HG03039 (cell line): ENCODE measurements at regions not wholly inside any gene's neighbourhood (a gene's known extent, or its start where the extent isn't known, plus 50 kb on each side); places are given as distances from the start of the nearest gene placed in this dataset.

Experiments used
- ATAC-seq: cut with Tn5 transposase; IDR thresholded peaks from one replicate; pipeline ENCODE4 v1.9.1; 2021; ENCODE audit warnings: mild to moderate bottlenecking, moderate library complexity; ENCODE audit not compliant: unreplicated experiment

- ATAC-seq, result no peak
These were observed 84.5 kb upstream of the C1orf21 start for GRCh38 chr1:184302346-184302745.

DNA sequence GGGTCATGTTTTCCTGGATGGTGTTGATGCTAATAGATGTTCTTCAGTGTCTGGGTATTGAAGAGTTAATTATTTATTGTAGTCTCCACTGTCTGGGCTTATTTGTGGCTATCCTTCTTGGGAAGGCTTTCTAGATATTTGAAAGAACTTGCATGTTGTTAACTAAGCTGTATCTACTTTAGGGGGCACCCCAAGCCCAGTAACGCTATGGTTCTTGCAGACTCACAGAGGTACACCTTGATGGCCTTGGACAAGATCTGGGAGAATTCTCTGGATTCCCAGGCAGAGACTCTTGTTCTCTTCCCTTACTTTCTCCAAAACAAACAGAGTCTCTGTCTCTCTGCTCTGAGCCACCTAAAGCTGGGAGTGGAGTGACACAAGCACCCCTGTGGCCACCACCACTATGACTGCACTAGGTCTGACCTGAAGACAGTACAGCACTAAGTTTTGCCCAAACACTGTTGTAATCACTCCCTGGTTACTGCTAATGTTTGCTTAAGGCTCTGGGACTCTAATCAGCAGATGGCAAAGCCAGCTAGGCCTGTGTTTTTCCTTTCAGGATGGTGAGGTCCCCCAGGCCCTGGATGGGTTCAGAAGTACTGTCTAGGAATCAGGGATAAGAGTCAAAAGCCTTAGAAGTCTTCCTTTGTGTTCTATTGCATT, 76.5 kb upstream of the C1orf21 start:
- no peak for ATAC-seq

GRCh38 chr1:184311580-184311979, 75.2 kb upstream of the C1orf21 start:
- no peak for ATAC-seq

DNA sequence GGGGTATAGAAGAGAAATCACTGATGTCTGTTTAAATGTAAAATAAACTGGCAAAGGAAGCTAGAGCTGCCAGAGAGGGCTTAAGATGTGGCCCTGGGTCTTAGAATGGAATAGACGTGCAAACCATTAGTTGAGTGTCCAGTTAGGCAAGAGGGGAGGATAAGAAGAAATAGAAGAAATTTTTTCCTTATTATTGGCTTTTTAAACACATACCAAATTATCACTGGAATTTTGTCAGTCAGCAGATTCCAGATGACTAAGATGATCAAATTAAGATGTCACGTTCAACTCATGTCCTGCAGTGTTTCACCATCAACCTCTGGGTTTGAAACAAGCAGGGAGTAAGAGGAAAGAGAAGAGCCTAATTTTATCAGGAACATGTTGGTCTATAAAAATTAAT, 71.6 kb upstream of the C1orf21 start:
- no peak for ATAC-seq

GRCh38 chr1:184319879-184320278, 67.0 kb upstream of the C1orf21 start:
- no peak for ATAC-seq

DNA sequence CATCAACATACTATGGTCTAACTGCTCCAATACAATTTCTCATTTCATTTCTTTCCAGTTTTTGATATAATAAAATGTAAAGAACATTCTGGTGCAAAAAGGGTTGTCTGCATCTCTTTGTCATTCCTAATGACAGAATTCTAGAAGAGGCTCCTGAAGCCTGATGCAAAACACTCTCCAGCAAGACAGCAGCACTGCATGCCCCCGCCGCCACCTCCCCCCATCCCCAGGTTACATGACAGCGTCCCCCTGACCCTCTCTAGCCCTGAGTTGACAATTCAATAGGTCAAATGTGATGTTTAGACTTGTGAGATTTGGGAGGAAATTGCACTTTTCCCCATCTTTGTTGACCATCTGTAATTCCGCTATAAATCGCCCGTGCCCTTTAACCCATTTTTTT, 64.6 kb upstream of the C1orf21 start:
- no peak for ATAC-seq

- ATAC-seq, result no peak
These were observed 61.9 kb upstream of the C1orf21 start for GRCh38 chr1:184324972-184325371.

GRCh38 chr1:184326278-184326677, 60.6 kb upstream of the C1orf21 start:
- no peak for ATAC-seq

DNA sequence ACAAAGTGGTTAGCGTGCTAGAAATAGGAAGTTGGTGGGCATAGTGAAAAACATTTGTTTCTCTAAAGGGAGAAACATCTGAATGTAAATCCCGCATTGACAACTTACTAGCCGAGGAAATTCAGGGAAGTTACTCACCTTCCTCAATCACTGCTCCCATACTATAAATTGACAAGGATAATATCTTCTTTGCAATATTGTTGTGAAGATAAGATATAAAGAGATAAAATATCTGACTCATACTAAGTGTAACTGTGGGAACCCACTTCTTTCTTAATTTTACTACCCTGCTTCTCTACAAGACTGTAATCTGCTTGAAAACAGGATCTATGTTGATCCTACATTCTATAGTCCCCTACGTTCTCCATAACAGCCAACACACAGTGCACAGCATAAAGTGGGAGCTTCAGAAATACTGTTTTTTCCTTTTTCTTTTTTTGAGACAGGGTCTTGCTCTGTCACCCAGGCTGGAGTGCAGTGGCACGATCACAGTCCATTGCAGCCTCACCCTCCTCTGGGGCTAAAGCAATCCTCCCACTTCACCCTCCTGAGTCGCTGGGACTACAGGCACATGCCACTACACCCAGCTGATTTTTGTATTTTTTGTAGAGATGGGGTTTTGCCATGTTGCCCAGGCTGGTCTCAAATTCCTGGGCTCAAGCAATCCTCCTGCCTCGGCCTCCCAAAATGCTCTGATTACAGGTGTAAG, 57.4 kb upstream of the C1orf21 start:
- no peak for ATAC-seq

- ATAC-seq, result no peak
These were observed 56.6 kb upstream of the C1orf21 start for GRCh38 chr1:184329962-184330868.

- no peak for ATAC-seq
These were observed 56.0 kb upstream of the C1orf21 start for GRCh38 chr1:184330875-184331274.
